22Rv1 (cell line): ENCODE measurements at regions not wholly inside any gene's neighbourhood (a gene's known extent, or its start where the extent isn't known, plus 50 kb on each side); places are given as distances from the start of the nearest gene placed in this dataset.

Experiments
- ZFX ChIP-seq: fragments of 450-650 bp; IDR thresholded peaks from 2 replicates; pipeline ENCODE4 v1.6.1; 2017; ENCODE audit warnings: antibody characterized with exemption, borderline replicate concordance
- TF ChIP-seq, protein P1 (sequence below): fragments of 450-650 bp; IDR thresholded peaks from 2 replicates; pipeline ENCODE4 v1.5.1; 2017; ENCODE audit warnings: mild to moderate bottlenecking

- TF ChIP-seq, protein P1, sequence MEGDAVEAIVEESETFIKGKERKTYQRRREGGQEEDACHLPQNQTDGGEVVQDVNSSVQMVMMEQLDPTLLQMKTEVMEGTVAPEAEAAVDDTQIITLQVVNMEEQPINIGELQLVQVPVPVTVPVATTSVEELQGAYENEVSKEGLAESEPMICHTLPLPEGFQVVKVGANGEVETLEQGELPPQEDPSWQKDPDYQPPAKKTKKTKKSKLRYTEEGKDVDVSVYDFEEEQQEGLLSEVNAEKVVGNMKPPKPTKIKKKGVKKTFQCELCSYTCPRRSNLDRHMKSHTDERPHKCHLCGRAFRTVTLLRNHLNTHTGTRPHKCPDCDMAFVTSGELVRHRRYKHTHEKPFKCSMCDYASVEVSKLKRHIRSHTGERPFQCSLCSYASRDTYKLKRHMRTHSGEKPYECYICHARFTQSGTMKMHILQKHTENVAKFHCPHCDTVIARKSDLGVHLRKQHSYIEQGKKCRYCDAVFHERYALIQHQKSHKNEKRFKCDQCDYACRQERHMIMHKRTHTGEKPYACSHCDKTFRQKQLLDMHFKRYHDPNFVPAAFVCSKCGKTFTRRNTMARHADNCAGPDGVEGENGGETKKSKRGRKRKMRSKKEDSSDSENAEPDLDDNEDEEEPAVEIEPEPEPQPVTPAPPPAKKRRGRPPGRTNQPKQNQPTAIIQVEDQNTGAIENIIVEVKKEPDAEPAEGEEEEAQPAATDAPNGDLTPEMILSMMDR = no peak
- TF ChIP-seq ZFX = no peak
Measured at GRCh38 chr9:31873722-31874121, 510.7 kb upstream of the ACO1 start.
